HEK293T (cell line): ENCODE measurements at regions not wholly inside any gene's neighbourhood (a gene's known extent, or its start where the extent isn't known, plus 50 kb on each side); places are given as distances from the start of the nearest gene placed in this dataset.
"Not testable (repeated sequence)": the region's sequence is repeated elsewhere in the genome, so short reads cannot be mapped to it uniquely, and the experiment has no call there.

Source experiments
- CTCF ChIA-PET: fragments of 350-600 bp; formaldehyde crosslinking; extraction: SDS; loops from one replicate; lab custom pipeline; 2021; ENCODE audit warnings: antibody characterized with exemption, inconsistent platforms; lab: Yijun Ruan, JAX
- POLR2A ChIA-PET: fragments of 350-600 bp; formaldehyde crosslinking; extraction: SDS; loops from one replicate; lab custom pipeline; 2020; ENCODE audit warnings: antibody characterized with exemption, inconsistent platforms; lab: Yijun Ruan, JAX
- DNase-seq: peaks from one replicate; pipeline ENCODE4 v3.0.0; 2012; ENCODE audit warnings: mixed read lengths; ENCODE audit errors: extremely low spot score
- ARNT ChIP-seq: fragments of 450-650 bp; IDR thresholded peaks from 2 replicates; pipeline ENCODE4 v1.6.1; 2017; ENCODE audit warnings: mild to moderate bottlenecking
- BHLHE40 ChIP-seq: fragments of 450-650 bp; IDR thresholded peaks from 2 replicates; pipeline ENCODE4 v1.6.1; 2016; ENCODE audit warnings: mild to moderate bottlenecking, moderate library complexity, borderline replicate concordance
- CTBP1 ChIP-seq: fragments of 450-650 bp; IDR thresholded peaks from 2 replicates; pipeline ENCODE4 v1.6.1; 2016; ENCODE audit warnings: borderline replicate concordance
- ELF4 ChIP-seq: fragments of 450-650 bp; IDR thresholded peaks from 2 replicates; pipeline ENCODE4 v1.6.1; 2017; ENCODE audit warnings: antibody characterized with exemption
- FOXK2 ChIP-seq: fragments of 450-650 bp; IDR thresholded peaks from 2 replicates; pipeline ENCODE4 v1.6.1; 2016; ENCODE audit warnings: mild to moderate bottlenecking
- NFRKB ChIP-seq: fragments of 450-650 bp; IDR thresholded peaks from 2 replicates; pipeline ENCODE4 v1.6.1; 2016; ENCODE audit warnings: mild to moderate bottlenecking, moderate library complexity
- TARDBP ChIP-seq: fragments of 450-650 bp; IDR thresholded peaks from 2 replicates; pipeline ENCODE4 v1.6.1; 2016
- TF ChIP-seq, protein P1 (sequence below): fragments of 450-650 bp; IDR thresholded peaks from 2 replicates; pipeline ENCODE4 v1.6.1; 2016

DNA sequence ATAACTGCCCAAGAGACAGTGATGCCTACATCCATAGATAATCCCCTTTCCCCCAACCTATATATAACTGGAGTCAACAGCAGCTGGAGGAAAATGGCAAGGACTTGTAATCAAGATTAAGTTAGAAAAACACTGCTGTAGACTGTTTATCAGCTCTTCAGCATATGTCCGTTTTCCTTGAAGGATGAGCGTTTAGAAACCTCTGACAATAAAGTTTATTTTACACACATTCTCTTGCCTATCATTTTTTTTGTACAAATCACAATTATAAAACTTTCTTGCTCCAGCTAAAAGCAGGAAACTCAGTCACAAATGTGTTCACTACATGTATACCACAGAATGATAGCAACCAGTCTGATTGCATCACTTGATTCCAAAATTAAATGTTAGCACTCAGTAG lies 50.8 kb downstream of the PPIAL4G start:
- DNase-seq, CTCF ChIA-PET: not testable (repeated sequence)
- POLR2A ChIA-PET = interaction anchor here (0.9 kb wide), 1 partner anchor 44 kb away, joined by 3 read pairs; no protein-coding TSS in a partner anchor

DNA sequence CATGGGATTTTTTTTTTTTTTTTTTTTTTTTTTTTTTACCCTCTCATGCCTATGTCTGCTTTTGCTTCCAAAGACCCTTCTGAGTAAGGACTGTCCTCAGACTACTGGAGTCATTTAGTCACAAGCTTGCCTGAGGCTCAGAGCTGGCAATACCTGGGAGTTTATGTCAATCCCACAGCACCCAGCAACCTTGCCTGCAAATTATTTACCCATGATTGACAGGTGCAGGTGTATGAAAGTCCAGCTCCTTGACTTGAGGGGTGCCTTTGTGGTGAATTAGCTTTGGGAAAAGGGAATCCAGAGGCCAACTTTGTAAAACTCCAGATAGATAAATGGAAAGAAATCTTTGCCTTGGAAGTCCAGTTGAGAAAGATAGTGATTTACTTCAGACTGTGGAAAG lies 53.2 kb downstream of the PPIAL4G start:
- CTCF ChIA-PET, POLR2A ChIA-PET, DNase-seq: not testable (repeated sequence)

DNA sequence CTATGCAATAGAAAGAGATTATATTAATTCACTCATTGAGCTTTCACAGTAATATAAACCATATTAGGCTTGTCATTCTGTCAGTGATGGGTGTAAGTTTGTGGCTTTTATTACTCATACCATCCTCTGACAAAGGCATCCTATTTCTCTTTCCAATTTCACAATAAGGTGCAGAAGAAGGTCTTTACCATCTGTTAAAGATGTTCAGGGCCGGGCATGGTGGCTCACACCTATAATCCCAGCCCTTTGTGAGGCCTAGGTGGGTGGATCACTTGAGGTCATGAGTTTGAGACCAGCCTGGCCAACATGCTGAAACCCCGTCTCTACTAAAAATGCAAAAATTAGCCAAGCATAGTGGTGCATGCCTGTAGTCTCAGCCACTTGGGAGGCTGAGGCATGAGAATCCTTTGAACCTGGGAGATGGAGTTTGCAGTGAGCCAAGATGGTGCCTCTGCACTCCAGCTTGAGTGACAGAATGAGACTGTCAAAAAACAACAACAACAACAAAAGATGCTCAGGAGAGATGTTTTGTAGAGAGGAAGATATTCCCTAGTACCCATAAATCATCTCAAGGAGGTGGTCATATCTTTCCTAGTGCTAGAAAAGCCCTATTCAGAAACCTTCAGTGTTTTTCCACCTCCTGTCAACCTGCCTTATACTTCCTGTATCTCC lies 56.0 kb downstream of the PPIAL4G start:
- POLR2A ChIA-PET = interaction anchor here (1.8 kb wide), 1 partner anchor 39 kb away, joined by 3 read pairs; no protein-coding TSS in a partner anchor
- CTCF ChIA-PET, DNase-seq: not testable (repeated sequence)

DNA sequence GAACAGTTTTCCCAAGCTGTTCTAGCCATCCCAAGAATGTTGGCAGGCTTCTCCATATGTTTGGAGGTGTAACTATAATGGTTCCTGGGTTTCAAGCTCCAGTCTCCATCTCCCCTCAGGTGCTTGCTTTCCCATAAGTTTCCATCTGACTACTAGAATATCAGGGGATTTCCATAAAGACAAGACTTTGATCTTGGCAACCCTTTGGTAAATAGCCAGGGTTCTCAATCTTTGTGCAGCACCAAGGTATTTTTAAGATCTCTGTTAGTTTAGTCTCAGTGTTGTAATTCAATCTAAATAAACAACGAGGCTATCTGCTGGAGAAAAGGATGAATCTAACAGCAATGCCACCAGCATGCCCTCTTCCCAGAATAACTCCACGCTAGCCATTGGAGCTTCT lies 56.7 kb downstream of the PPIAL4G start:
- CTCF ChIA-PET, DNase-seq: not testable (repeated sequence)
- POLR2A ChIA-PET = interaction anchor here (1.8 kb wide), 1 partner anchor 38 kb away, joined by 3 read pairs; no protein-coding TSS in a partner anchor

DNA sequence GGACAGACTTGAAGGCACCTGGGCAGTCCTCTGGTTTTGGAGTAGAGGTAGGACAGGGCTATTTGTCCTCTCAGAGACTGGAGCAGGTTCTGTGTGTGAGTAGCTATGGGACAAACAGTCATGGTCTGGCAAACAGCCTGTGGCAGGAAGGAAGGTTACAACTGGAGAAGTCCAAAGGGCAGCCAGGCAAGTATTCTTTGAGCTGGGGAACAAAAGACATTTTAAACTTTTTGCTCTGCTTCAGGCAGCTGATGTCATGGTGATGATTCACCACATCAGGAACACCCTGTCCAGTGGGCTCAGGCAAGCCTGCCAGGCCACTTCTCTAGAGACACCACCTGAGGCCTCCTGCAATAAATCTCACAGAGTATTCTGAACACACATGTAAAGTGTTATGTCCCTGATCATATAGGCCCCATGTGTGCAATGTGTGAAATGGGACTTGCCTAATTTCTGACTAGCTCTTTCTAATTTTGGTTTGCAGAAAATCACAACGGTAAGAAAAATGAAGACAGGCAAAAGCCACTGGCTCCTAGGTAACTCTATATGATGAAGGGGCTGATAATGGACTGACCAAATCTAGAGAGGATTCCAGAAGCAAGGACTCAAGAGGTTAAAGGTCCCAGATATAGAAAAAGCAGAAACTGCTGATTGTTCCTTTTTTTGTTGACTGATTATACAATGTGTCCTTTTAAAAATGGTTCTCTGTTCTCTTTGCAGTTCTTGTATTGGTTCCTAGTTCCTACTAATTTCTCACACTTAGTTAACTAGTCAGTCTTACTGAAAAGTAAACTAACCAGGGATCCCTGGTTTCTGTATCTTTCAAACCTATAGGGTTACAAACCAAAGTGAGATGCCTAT lies 58.7 kb downstream of the PPIAL4G start:
- DNase-seq, CTCF ChIA-PET: not testable (repeated sequence)
- POLR2A ChIA-PET = interaction anchor here (1.2 kb wide), 1 partner anchor 22 kb away, joined by 5 read pairs; no protein-coding TSS in a partner anchor

DNA sequence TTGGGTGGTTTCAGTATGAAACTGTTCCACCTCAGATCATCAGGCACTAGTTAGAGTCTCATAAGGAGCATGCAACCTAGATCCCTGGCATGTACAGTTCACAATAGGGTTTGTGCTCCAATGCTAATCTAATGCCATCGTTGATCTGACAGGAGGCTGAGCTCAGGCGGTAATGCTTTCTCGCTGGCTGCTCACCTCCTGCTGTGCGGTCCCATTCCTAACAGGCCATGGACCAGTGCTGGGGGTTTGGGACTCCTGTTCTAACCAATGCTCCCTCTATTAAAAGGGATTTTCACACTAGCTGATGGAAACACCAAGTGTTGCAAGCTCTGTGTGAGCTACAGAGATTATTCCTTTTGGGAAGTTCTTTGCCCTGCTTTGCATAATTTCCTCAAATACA lies 60.2 kb downstream of the PPIAL4G start:
- CTCF ChIA-PET = interaction anchor here (0.6 kb wide), 1 partner anchor 793 kb away, joined by 3 read pairs; no protein-coding TSS in a partner anchor
- DNase-seq, POLR2A ChIA-PET: not testable (repeated sequence)

DNA sequence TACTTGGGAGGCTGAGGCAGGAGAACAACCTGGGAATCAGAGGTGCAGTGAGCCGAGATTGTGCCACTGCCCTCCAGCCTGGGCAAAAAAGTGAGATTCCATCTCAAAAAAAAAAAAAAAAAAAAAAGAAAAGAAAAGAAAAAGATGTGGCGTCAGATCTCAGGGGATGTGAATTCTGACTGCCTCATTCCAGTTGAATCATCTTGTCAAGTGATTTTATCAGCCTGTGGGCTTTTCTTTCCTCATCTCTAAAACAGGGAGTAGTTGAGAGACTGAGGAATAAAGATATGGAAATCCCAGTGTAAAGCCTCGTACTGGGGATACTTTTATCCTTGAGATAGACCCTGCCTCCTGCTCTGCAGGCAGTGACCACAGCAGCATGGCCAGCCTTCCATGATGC lies 65.9 kb downstream of the PPIAL4G start:
- CTCF ChIA-PET, DNase-seq, POLR2A ChIA-PET: not testable (repeated sequence)

DNA sequence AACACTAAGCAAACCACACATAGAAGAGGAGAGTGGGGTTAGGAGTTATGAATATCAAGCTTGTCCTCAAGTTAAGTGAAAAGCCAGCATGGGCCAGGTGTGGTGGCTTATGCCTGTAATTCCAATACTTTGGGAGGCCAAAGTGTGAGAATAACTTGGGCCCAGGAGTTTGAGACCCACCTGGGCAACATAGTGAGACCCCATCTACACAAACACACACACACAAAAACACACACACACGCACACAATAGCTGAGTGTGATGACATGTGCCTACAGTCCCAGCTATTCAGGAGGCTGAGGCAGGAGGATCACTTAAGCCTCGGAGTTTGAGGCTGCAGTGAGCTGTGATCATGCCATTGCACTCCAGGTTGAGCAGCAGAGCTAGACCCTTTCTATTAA lies 69.7 kb downstream of the PPIAL4G start:
- DNase-seq, CTCF ChIA-PET, POLR2A ChIA-PET: not testable (repeated sequence)

DNA sequence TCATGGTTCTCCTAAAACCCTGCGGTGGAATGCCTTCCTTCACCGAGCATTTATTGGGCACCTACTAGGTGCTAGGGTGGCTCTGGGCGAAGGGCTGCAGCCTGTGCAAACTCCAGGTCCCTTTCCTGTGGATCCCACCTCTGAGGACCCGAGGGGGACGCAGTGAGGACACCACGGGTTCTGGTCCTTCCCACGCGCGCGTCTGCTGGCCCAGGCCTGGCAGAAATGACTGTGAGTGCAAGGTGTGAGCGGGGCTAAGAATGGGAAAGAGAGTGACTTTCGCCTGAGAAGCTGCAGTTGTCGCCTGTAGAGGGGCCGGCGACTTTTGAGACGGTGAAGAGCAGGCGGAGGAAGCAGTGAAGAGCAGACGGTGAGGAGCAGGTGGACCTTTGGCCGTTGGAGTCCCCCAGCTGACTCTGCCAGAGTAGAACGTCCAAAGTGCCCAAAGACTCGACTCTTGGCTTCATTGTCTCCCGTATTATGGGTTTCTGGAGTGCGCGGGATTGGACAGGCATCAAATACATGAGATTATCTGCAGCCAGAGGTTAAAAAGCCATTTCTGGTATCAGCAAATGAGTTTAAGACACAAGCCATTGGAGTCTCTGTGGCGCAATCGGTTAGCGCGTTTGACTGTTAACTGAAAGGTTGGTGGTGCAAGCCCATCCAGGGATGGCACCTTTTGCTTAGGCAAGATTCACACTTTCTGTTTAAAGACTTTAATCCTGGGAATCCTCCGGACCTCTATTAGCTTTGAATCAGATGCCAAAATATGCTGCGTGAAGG lies 78.1 kb downstream of the PPIAL4G start:
- DNase-seq, CTCF ChIA-PET, POLR2A ChIA-PET: not testable (repeated sequence)

DNA sequence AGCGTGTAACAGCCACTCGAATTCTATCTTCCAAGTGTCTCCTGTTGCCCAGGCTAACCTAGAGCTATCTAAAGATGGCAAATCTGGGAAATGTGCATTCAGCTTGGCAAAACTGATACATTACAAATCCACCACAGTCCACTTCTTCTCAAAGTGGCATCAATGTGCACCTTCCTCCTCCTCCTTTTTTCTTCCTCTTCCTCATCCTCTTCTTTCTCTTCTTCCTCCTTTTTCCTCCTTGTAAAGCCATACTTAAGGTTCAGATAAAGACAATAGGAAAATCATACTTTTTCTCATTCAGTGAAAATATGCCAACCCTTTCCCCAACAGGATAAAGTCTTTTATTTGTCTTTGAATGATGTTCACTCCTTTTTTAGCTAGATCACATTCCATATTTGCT lies 79.2 kb downstream of the PPIAL4G start:
- POLR2A ChIA-PET, CTCF ChIA-PET, DNase-seq: not testable (repeated sequence)

DNA sequence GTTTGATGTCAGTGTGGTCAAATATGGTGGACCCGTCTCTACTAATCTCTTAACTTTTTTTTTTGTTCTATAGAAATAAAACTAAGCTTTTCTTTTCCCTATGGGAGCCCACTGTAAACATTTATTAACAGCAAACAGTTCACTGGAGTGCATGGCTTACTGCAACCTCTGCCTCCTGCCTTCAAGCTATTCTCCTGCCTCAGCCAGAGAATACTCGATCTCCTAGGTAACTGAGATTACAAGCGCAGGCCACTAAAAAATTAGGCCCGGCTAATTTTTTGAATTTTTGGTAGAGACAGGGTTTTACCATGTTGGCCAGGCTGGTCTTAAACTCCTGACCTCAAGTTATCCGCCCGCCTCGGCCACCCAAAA lies 80.0 kb downstream of the PPIAL4G start:
- CTCF ChIA-PET, DNase-seq: not testable (repeated sequence)
- POLR2A ChIA-PET = interaction anchor here (1.0 to 2.0 kb wide), 4 partner anchors 14 to 69 kb away, joined by 3 to 15 read pairs (median 4); no protein-coding TSS in a partner anchor

DNA sequence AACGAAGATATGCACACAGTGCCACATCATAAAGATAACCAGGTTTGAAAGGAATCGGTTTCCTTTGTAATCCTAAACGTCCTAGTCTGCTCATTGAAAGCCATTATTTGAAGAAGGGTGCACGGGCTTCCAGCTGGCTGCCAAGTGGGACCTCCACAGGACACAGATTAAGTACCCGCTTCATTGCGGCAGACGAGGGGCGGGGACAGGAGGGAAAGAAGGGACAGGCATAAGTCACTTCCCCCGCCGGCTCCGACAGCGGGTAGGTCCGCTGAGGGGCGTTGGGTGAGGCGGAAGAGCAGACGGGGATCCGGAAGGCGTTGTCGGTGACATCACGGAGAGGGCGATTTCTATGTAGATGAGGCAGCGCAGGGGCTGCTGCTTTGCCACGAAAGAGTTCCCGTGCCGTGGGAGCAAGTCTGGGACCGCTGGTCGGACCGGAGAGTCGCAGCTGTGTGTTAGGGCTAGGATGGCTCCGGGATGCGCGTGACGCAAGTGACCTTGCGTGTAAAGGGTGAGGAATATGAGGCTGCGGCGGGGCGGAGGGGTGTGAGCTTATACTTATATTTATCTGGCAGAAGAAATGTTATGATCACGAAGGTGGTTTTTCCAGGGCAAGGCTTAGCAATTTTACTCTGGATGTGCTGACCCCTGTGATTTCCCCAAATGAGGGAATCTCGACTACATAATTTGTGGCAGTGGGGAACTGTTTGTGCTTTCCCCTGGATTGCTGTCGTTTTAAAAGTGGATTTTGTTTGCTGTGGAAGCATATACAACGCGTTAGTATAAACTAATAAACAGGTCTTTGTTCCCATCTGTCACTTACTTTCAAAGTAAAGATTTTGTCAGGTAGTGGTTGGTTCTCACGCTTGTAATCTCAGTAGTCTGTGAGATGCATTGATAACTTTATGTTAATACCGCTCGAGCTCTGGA lies 80.7 kb downstream of the PPIAL4G start:
- CTCF ChIA-PET = not testable (repeated sequence)
- POLR2A ChIA-PET = interaction anchor here (1.0 to 2.0 kb wide), 4 partner anchors 14 to 68 kb away, joined by 3 to 15 read pairs (median 4); no protein-coding TSS in a partner anchor
- 0 out of 2 replicates have a peak, but pooled peaks have one; percentile 50 for TF ChIP-seq BHLHE40
- peak; percentile 30; the same call in 1 of the 2 replicates for TF ChIP-seq CTBP1
- TF ChIP-seq, protein P1, sequence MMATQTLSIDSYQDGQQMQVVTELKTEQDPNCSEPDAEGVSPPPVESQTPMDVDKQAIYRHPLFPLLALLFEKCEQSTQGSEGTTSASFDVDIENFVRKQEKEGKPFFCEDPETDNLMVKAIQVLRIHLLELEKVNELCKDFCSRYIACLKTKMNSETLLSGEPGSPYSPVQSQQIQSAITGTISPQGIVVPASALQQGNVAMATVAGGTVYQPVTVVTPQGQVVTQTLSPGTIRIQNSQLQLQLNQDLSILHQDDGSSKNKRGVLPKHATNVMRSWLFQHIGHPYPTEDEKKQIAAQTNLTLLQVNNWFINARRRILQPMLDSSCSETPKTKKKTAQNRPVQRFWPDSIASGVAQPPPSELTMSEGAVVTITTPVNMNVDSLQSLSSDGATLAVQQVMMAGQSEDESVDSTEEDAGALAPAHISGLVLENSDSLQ = peak; percentile 78
- TF ChIP-seq ELF4 = peak; percentile 90
- TF ChIP-seq ARNT = 0 out of 2 replicates have a peak, but pooled peaks have one; percentile 49
- TF ChIP-seq FOXK2 = peak; percentile 68; the same call in 1 of the 2 replicates
- peak; percentile 75 for TF ChIP-seq NFRKB
- peak; percentile 63; the same call in 1 of the 2 replicates for TF ChIP-seq TARDBP
- peak; percentile 51 for DNase-seq

DNA sequence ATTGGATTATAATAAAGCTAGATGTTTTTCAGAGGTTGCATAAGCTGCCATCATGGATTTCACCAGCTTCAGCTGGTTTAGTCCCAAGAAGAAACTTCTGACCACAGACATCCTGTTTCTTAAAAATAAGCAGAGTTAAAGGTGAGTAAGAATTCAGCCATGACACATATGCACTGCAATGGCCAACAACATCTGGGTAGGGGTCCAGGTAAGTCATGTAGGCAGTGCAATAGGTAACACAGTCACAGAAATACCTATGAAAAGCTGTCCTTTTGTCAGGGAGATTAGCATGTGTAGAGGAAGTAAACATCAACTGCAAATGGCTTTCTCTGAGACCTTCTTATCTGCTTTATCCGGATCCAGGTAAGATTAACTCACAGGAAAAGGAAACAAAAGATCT lies 85.6 kb downstream of the PPIAL4G start:
- DNase-seq, CTCF ChIA-PET: not testable (repeated sequence)
- POLR2A ChIA-PET = interaction anchor here (1.1 kb wide), 1 partner anchor 9 kb away, joined by 4 read pairs; no protein-coding TSS in a partner anchor

DNA sequence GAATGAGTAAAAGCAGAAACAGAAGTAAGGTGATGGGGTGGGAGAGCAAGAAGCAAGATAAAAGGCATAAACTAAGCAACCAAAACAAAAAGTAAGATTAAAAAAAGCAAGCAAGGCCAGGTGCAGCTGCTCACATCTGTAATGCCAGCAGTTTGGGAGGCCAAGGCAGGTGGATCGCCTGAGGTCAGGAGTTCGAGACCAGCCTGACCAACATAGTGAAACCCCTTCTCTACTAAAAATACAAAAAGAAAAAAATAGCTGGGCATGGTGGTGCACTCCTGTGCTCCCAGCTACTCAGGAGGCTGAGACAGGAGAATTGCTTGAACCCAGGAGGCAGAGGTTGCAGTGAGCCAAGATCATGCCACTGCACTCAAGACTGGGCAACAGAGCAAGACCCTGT lies 90.6 kb downstream of the PPIAL4G start:
- CTCF ChIA-PET, DNase-seq, POLR2A ChIA-PET: not testable (repeated sequence)
